Astrocyte (in vitro differentiated cells and primary cell): ENCODE measurements at regions not wholly inside any gene's neighbourhood (a gene's known extent, or its start where the extent isn't known, plus 50 kb on each side); places are given as distances from the start of the nearest gene placed in this dataset.

Experiments used
- EZH2 ChIP-seq: IDR thresholded peaks from 2 replicates; pipeline ENCODE4 v1.6.1; 2012; ENCODE audit warnings: mild to moderate bottlenecking, low read length, inconsistent platforms; ENCODE audit not compliant: insufficient read depth
- TF ChIP-seq, protein P1 (sequence below): IDR thresholded peaks from 2 replicates; pipeline ENCODE4 v1.5.1; 2011; ENCODE audit warnings: low read depth, mild to moderate bottlenecking, inconsistent platforms, low read length, moderate library complexity; ENCODE audit not compliant: insufficient read depth

DNA sequence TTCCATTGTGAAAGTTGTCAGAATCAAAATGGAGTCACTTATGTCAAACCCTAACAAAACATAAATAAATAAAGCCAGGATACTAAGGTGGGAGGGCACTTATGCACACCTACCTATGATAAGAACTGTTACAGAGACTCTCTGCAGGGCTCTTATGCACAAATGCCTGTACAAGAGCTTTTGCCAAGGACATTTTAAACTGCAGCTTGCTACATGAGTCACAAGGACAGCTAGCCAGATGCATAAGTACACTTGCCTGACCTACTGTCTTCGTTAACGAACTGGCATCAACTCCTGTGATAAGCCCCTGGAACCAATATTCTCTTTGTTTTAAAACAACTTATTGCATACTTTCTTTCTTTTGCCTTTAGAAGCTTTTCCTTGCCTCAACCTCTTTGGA is 152.9 kb upstream of the SPEF2 start:
- TF ChIP-seq, protein P1, sequence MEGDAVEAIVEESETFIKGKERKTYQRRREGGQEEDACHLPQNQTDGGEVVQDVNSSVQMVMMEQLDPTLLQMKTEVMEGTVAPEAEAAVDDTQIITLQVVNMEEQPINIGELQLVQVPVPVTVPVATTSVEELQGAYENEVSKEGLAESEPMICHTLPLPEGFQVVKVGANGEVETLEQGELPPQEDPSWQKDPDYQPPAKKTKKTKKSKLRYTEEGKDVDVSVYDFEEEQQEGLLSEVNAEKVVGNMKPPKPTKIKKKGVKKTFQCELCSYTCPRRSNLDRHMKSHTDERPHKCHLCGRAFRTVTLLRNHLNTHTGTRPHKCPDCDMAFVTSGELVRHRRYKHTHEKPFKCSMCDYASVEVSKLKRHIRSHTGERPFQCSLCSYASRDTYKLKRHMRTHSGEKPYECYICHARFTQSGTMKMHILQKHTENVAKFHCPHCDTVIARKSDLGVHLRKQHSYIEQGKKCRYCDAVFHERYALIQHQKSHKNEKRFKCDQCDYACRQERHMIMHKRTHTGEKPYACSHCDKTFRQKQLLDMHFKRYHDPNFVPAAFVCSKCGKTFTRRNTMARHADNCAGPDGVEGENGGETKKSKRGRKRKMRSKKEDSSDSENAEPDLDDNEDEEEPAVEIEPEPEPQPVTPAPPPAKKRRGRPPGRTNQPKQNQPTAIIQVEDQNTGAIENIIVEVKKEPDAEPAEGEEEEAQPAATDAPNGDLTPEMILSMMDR: no peak
- TF ChIP-seq EZH2: no peak
